Liver (tissue), 3 donors: ENCODE measurements at regions not wholly inside any gene's neighbourhood (a gene's known extent, or its start where the extent isn't known, plus 50 kb on each side); places are given as distances from the start of the nearest gene placed in this dataset.
"Not testable (repeated sequence)": the region's sequence is repeated elsewhere in the genome, so short reads cannot be mapped to it uniquely, and the experiment has no call there.

Experiments
- ATF3 ChIP-seq: IDR thresholded peaks from 2 replicates; pipeline ENCODE4 v1.6.1; 2016; ENCODE audit warnings: antibody characterized with exemption
- EGR1 ChIP-seq, 2 donors: IDR thresholded peaks; 2 replicates each; pipeline ENCODE4 v1.6.1; 2016 to 2018; ENCODE audit warnings: antibody characterized with exemption in 2 of 2, low read depth in 2 of 2
- FOXA2 ChIP-seq: IDR thresholded peaks from 2 replicates; pipeline ENCODE4 v1.6.1; 2016; ENCODE audit warnings: antibody characterized with exemption
- JUND ChIP-seq, 2 donors: IDR thresholded peaks; 2 replicates each; pipeline ENCODE4 v1.6.1; 2016; ENCODE audit warnings: antibody characterized with exemption in 2 of 2
- RAD21 ChIP-seq, 2 donors: IDR thresholded peaks; 2 replicates each; pipeline ENCODE4 v1.6.1; 2016; ENCODE audit warnings: antibody characterized with exemption in 2 of 2, mild to moderate bottlenecking in 2 of 2
- REST ChIP-seq: IDR thresholded peaks from 2 replicates; pipeline ENCODE4 v1.6.1; 2016; ENCODE audit warnings: antibody characterized with exemption, mild to moderate bottlenecking
- SP1 ChIP-seq: IDR thresholded peaks from 2 replicates; pipeline ENCODE4 v1.6.1; 2018; ENCODE audit warnings: antibody characterized with exemption, mild to moderate bottlenecking
- TF ChIP-seq, protein P1 (sequence below): fragments of 150-350 bp; IDR thresholded peaks from 2 replicates; pipeline ENCODE4 v1.5.1; 2017; ENCODE audit warnings: improper control_type of control experiment, low read depth, low read length; ENCODE audit not compliant: missing input control
- TF ChIP-seq, protein P2 (sequence below): IDR thresholded peaks from 2 replicates; pipeline ENCODE4 v1.6.1; 2016; ENCODE audit warnings: antibody characterized with exemption
- donor health status: healthy.
- donor health status: healthy.

GRCh38 chr1:168461108-168461507 is 82.7 kb downstream of the XCL2 start:
- TF ChIP-seq, protein P1, sequence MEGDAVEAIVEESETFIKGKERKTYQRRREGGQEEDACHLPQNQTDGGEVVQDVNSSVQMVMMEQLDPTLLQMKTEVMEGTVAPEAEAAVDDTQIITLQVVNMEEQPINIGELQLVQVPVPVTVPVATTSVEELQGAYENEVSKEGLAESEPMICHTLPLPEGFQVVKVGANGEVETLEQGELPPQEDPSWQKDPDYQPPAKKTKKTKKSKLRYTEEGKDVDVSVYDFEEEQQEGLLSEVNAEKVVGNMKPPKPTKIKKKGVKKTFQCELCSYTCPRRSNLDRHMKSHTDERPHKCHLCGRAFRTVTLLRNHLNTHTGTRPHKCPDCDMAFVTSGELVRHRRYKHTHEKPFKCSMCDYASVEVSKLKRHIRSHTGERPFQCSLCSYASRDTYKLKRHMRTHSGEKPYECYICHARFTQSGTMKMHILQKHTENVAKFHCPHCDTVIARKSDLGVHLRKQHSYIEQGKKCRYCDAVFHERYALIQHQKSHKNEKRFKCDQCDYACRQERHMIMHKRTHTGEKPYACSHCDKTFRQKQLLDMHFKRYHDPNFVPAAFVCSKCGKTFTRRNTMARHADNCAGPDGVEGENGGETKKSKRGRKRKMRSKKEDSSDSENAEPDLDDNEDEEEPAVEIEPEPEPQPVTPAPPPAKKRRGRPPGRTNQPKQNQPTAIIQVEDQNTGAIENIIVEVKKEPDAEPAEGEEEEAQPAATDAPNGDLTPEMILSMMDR: not testable (repeated sequence)
- TF ChIP-seq REST; JUND (IDR thresholded peaks at IDR 0.05); ATF3; EGR1 (IDR thresholded peaks at IDR 0.05; ENCODE audit: low read depth in 2 of 2); RAD21 (IDR thresholded peaks at IDR 0.05); SP1; FOXA2: not testable (repeated sequence)
- TF ChIP-seq, protein P2, sequence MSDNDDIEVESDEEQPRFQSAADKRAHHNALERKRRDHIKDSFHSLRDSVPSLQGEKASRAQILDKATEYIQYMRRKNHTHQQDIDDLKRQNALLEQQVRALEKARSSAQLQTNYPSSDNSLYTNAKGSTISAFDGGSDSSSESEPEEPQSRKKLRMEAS: not testable (repeated sequence)
